NCI-H2107 (cell line): ENCODE measurements at regions not wholly inside any gene's neighbourhood (a gene's known extent, or its start where the extent isn't known, plus 50 kb on each side); places are given as distances from the start of the nearest gene placed in this dataset.
"Not testable (repeated sequence)": the region's sequence is repeated elsewhere in the genome, so short reads cannot be mapped to it uniquely, and the experiment has no call there.

Source experiments
- DNase-seq: peaks from one replicate; lab custom pipeline; 2025; lab: John Stamatoyannopoulos, UW

GRCh38 chr5:108588323-108588722 lies 159.4 kb upstream of the FER start:
- DNase-seq, result no peak

GRCh38 chr5:108587821-108588220 lies 159.9 kb upstream of the FER start:
- DNase-seq, result no peak

GRCh38 chr5:108581026-108581425 lies 166.7 kb upstream of the FER start:
- no peak for DNase-seq

GRCh38 chr5:108579236-108579635 lies 168.5 kb upstream of the FER start:
- DNase-seq, result no peak

- DNase-seq, result no peak
Measured at GRCh38 chr5:108578791-108579190, 168.9 kb upstream of the FER start.

DNA sequence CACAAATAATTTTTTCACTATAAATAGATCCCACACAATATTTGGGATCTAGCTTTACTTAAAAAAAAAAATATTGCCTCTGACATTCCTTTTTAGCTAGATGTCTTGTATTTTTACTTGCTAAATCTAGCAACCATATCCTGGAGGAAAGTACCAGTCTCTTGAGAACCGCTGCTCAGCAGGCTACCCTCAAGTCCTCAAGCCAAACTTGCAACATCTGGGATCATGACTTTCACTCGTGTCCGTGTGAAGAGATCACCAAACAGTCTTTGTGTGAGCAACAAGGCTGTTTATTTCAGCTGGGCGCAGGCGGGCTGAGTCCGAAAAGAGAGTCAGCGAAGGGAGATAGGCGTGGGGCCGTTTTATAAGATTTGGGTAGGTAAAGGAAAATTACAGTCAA lies 180.3 kb upstream of the FER start:
- DNase-seq, result no peak

DNA sequence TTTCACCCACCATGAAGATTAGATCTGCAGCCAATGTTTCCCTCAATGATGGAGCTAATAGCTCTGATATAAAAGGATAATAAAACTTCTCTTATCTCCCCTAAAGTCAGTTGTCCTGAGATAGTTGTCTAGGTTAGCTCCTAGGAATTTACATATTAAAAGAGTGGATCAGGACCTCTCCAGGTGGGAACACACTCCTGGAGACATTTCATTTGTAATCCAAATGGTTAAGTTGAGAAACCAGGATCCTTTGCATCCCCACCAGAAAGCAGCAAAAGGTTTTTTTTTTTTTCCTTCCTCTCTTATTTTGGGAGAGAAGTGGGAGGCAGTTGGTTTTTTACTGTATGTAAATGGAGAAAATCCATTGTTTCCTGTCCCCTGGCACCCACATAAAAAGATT lies 182.5 kb upstream of the FBXL17 start:
- DNase-seq, result no peak

DNA sequence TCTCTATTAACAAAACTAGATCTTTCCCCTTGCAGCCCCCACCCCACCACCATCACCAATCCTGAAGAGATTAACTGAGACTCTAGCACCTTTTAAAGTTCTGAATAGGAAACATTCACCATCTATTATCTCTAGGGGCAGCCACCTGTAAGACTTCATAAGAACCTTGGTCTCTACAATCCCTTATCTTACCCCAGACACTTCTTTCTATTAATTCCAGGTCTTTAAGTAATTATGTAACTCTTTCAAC lies 180.2 kb upstream of the FBXL17 start:
- DNase-seq, result no peak

GRCh38 chr5:108561416-108562204 lies 179.7 kb upstream of the FBXL17 start:
- no peak for DNase-seq

DNA sequence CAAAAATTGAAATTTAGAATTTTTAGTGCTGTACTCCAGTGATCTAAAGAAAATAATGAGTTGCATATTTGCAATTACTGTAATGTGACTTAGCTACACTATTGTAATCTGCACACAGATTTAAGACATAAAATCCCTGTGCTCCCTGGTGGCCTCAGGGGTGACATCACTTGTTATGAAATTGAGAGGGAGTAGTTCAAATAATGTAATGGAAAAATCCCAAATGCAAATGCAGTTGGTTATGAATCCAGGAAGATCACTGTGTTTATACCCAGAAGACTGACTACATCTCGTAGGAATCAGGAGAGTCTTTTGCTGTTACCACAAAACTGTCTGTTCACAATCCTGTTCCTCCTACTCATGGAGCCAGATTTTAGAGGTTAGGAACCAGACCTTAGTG lies 178.7 kb upstream of the FBXL17 start:
- DNase-seq, result no peak

DNA sequence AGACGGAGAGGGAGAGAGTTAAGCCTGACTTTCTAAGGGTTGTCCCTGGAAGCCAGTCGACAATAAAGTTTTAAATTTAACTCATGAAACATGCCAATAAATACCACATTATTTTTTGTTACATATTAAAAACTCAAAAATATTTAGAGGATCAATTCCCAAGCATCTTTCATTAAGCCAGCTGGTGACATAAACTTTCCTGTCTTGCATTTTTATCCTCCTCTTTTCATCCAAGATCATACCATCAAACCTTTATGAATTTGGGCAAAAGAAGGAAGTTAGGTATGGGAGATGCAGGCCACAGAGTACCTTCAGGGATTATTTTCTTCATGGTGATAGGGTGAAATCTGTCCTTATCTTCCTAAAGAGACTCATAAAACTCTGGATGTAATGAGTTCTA lies 178.3 kb upstream of the FBXL17 start:
- DNase-seq, result no peak

GRCh38 chr5:108558840-108559239 lies 176.9 kb upstream of the FBXL17 start:
- DNase-seq, result not testable (repeated sequence)

DNA sequence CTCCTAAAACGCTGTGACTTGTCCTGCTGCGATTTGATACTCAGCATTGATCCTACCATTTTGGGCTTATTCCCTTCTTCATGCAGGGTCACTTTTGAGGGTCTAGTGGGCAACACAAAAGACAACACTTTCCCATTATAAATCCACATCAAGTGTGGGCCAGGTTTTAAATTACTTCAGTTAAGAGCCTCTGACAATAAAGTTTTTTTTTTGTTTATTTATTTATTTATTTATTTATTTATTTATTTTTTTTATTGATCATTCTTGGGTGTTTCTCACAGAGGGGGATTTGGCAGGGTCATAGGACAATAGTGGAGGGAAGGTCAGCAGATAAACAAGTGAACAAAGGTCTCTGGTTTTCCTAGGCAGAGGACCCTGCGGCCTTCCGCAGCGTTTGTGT lies 176.2 kb upstream of the FBXL17 start:
- DNase-seq, result not testable (repeated sequence)

GRCh38 chr5:108557686-108558085 lies 175.8 kb upstream of the FBXL17 start:
- no peak for DNase-seq

- no peak for DNase-seq
Measured at GRCh38 chr5:108556441-108557145, 174.7 kb upstream of the FBXL17 start.

DNA sequence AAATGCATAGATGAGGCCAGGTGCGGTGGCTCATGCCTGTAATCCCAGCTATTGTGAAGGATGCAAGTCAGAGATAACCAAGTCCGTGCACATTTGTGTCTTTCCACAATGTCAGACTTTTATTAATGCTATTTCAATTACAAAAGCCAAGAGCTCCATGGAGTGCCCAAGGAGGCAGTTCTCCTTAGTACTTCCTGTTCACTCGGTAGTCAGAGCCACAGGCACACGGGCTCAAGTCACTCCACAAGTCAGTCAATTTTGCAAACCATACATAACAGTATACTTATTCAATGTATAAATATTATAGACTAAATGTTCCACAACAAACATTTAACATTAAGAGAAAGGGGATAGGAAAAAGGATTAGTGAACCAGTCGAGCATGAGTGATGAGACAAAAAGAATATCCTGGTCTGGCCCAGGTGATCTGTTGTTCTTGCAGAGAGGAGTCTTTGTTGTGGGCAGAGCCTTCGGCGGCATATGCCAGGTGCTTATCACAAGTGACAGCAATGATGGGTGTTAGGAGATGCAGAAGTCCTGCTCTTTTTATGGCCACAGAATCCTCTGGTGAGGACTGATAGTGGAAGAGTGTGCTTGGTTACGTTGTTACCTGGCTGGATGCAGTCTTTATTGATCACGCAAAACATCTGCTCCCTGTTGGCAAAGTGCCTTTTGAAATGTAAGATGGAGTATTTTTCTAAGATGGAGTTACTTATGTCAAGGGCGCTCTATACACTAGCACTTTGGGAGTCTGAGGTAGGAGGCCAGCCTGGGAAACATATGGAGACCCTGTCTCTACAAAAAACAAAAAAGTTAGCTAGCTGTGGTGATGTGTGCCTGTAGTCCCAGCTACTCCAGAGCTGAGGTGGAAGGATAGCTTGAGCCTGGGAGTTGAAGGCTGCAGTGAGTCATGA lies 167.0 kb upstream of the FBXL17 start:
- DNase-seq, result no peak

DNA sequence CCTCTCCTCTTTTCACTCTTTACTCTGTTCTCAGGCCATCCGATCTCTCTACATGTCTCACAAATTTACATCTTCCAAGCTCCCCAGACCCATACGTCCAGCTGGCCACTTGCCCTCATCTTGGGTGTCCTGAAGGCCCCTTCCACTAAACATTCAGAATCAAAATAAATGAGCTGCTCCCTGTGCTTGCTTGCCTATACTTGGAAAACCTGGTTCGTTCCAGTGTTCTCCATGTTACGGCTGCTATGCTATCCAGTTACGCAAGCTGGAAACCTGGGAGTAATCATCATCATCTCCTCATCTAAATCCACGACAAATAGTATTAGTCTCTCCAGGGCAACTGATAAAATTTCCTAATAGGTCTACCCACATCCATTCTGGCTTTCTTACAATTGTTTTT lies 165.0 kb upstream of the FBXL17 start:
- DNase-seq, result no peak

- DNase-seq, result no peak
Measured at GRCh38 chr5:108545301-108545700, 163.4 kb upstream of the FBXL17 start.

- no peak for DNase-seq
Measured at GRCh38 chr5:108543486-108543885, 161.6 kb upstream of the FBXL17 start.

GRCh38 chr5:108541836-108542235 lies 159.9 kb upstream of the FBXL17 start:
- DNase-seq, result no peak

DNA sequence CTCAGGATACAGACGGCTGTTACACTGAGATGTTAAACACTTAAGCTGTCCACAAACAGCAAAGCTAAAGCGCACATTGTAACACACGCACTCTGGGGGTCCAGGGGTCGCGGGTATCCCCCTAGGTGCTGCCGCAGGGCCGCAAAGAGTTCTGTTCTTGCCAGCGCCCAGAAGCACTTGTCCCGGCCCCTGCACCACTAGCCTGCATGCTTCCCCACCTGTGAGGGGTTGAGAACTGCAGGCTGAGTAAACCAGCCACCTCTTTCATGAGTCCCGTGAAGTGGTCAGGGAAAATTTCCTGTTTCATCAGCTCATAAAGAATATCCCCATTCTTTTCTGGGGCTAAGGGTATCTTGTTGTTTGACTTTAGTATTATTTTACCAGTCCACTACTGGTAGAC lies 154.4 kb upstream of the FBXL17 start:
- no peak for DNase-seq

GRCh38 chr5:108532129-108532445 lies 150.2 kb upstream of the FBXL17 start:
- DNase-seq, result not testable (repeated sequence)
